ENCODE measurements at regions not wholly inside any gene's neighbourhood (a gene's known extent, or its start where the extent isn't known, plus 50 kb on each side); places are given as distances from the start of the nearest gene placed in this dataset.

GRCh38 chr12:24069532-24070395 lies 120.3 kb upstream of the SOX5 start (continued):
- TF ChIP-seq ERF (CRISPR knock-in tag; IDR thresholded peaks at IDR 0.05): peak; percentile 84; the same call in 1 of the 2 replicates
- peak; percentile 42; the same call in 1 of the 2 replicates for TF ChIP-seq RXRA (CRISPR knock-in tag; IDR thresholded peaks at IDR 0.05)
- peak; percentile 73 for TF ChIP-seq THAP11 (CRISPR knock-in tag; IDR thresholded peaks at IDR 0.05)
- TF ChIP-seq BHLHE40 (IDR thresholded peaks at IDR 0.05; ENCODE audit: low read length): no peak
- no peak for TF ChIP-seq ZNF329 (CRISPR knock-in tag; IDR thresholded peaks at IDR 0.05; ENCODE audit: low read depth)
- no peak for TF ChIP-seq MAFG (CRISPR knock-in tag; IDR thresholded peaks at IDR 0.05)
- no peak for TF ChIP-seq ZNF337 (CRISPR knock-in tag; IDR thresholded peaks at IDR 0.05; ENCODE audit: borderline replicate concordance, low read depth)
- TF ChIP-seq PBX2 (CRISPR knock-in tag; IDR thresholded peaks at IDR 0.05): 0 out of 2 replicates have a peak, but pooled peaks have one; percentile 17
- peak; percentile 37; the same call in 1 of the 2 replicates for TF ChIP-seq ZNF691 (CRISPR knock-in tag; IDR thresholded peaks at IDR 0.05; ENCODE audit: borderline replicate concordance, low read depth)
- TF ChIP-seq ZNF382 (CRISPR knock-in tag; IDR thresholded peaks at IDR 0.05; ENCODE audit: borderline replicate concordance): no peak
- TF ChIP-seq ZNF800 (CRISPR knock-in tag; IDR thresholded peaks at IDR 0.05): no peak
- TF ChIP-seq ARNTL (CRISPR knock-in tag; IDR thresholded peaks at IDR 0.05): peak; percentile 64; the same call in 1 of the 2 replicates
- no peak for TF ChIP-seq LCORL (IDR thresholded peaks at IDR 0.05)
- peak; percentile 69; the same call in 1 of the 2 replicates for TF ChIP-seq LCORL (CRISPR knock-in tag; IDR thresholded peaks at IDR 0.05)
- no peak for TF ChIP-seq TRIM22 (IDR thresholded peaks at IDR 0.05)
- peak; percentile 89 for TF ChIP-seq POGZ (CRISPR knock-in tag; IDR thresholded peaks at IDR 0.05)
- TF ChIP-seq CTCF (CRISPR knock-in tag; IDR thresholded peaks at IDR 0.05): 0 out of 2 replicates have a peak, but pooled peaks have one; percentile 7
- TF ChIP-seq NKX3-1 (CRISPR knock-in tag; IDR thresholded peaks at IDR 0.05): no peak
- TF ChIP-seq ZNF782 (CRISPR knock-in tag; IDR thresholded peaks at IDR 0.05; ENCODE audit: borderline replicate concordance): no peak
- no peak for TF ChIP-seq ZMAT5 (CRISPR knock-in tag; IDR thresholded peaks at IDR 0.05; ENCODE audit: borderline replicate concordance, low read depth)
- peak; percentile 29; the same call in 1 of the 2 replicates for TF ChIP-seq STAG1 (CRISPR knock-in tag; IDR thresholded peaks at IDR 0.05)
- TF ChIP-seq ZNF251 (CRISPR knock-in tag; IDR thresholded peaks at IDR 0.05): no peak
- no peak for TF ChIP-seq SP140L (CRISPR knock-in tag; IDR thresholded peaks at IDR 0.05; ENCODE audit: borderline replicate concordance)

Measured in HepG2 (cell line).